GM12892 (cell line): ENCODE measurements at regions not wholly inside any gene's neighbourhood (a gene's known extent, or its start where the extent isn't known, plus 50 kb on each side); places are given as distances from the start of the nearest gene placed in this dataset.

ENCODE experiments used
- POLR2A ChIP-seq: IDR thresholded peaks from 2 replicates; pipeline ENCODE4 v1.6.1; 2011; ENCODE audit warnings: low read depth, low read length, control low read depth
- POLR2AphosphoS5 ChIP-seq: IDR thresholded peaks from 2 replicates; pipeline ENCODE4 v1.6.1; 2011; ENCODE audit warnings: low read depth, low read length, control low read depth

- TF ChIP-seq POLR2A (no peak), POLR2AphosphoS5 (no peak)
Observed at GRCh38 chr15:39009740-39010139, 445.1 kb upstream of the RASGRP1 start.
